ENCODE measurements at regions not wholly inside any gene's neighbourhood (a gene's known extent, or its start where the extent isn't known, plus 50 kb on each side); places are given as distances from the start of the nearest gene placed in this dataset.

DNA sequence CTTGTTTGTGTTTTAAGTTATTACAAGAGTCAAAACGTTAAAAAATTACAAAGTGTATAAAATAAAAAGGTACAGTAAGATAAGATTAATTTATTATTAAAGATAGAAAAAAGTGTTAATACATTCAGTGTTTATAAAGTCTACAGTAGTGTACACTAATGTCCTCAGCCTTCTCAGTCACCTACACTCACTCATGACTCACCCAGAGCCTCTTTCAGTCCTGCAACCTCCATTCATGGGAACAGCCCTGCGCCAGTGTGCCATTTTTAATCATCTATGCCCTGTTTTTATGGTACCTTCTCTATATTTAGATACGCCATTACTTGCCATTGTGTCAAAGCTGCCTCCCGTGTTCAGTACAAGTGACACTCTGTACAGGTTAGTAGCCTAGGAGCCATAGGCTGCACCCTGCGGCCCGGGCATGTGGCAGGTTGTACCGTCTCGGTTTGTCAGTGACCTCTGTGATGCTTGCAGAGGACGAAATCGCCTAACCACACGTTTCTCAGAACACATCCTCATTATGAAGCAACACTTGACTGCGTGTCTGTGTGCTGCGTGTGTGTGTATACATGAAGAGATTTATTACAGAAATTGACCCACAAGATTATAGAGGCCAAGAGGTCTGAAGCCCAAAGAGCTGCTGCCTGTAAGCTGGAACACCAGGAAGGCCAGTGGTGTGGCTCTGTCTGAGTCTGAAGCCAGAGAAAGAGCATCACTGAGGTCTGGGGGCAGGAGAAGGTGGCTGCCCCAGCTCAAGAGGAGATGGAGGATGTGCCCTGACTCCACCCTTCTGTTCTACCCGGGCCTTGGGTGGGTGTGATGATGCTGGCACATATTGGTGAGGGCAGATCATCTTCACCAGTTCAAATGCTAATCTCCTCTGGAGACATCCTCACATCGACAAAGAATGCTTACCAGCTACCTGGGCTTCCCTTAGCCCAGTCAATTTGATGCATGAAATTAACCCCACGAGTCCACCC, 116.6 kb upstream of the C14orf180 start:
- DNase-seq (ENCODE audit: low spot score) = peak; percentile 28

GRCh38 chr14:104464907-104465306, 114.7 kb upstream of the C14orf180 start:
- DNase-seq (ENCODE audit: low spot score) = no peak

DNA sequence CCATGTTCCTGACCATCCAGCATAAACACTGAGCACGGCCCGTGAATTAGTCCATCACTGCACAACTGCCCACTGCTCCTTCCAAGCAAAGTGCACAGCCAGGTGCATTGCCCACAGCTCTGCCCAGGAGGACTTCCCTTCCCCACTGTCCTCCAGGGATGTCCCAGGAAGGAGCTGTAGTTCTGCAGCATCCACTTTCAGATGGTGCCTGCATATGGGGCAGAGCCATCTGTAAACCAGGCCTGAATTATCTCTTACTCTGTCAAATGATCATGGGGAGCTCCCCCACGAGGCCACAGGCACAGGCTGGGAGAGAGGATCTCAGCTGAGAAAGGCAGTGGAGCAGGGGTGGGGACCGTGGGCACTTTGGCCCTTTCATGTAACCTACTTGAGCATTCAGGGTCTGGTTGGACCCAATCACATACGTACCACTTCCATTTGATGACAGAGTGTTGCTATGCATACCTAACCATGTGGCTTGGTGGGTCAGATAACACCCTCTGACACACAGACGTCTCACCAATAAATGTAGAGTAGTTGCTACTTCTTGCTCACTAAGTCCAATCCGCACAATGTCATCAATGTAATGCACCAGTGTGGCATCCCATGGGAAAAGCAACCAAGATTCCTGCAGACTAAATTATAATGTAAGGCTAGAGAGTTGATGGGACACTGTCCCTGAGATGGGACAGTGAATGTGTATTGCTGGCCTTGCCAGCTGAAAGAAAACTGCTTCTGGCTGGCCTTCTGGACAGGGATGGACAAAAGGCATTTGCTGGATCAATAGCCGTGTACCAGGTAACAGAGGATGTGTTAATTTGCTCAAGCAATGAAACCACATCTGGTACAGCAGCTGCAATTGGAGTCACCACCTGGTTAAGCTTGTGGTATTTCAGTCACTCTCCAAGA, 113.8 kb upstream of the C14orf180 start:
- no peak for DNase-seq (ENCODE audit: low spot score)

- no peak for DNase-seq (ENCODE audit: low spot score)
Measured at GRCh38 chr14:104467236-104467635, 112.3 kb upstream of the C14orf180 start.

DNA sequence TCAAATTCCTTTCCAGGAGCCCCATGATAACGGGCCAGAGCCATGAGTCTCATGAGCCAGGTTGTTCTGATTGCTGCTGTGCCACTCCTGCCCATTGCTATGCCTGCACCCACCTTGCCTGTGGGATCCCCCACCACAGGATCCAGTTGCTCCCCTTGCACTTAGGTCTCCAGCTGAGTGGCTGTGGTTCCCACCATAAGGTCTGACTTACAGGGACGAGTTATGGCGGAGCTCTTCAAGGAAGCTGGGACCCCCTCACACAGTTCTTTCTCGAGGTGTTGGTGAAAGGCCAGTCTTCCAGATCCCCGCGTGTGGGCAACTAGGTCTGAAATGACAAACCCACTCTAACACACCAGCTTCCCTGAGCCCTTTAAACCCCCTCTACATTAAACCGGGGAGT, 111.9 kb upstream of the C14orf180 start:
- no peak for DNase-seq (ENCODE audit: low spot score)

DNA sequence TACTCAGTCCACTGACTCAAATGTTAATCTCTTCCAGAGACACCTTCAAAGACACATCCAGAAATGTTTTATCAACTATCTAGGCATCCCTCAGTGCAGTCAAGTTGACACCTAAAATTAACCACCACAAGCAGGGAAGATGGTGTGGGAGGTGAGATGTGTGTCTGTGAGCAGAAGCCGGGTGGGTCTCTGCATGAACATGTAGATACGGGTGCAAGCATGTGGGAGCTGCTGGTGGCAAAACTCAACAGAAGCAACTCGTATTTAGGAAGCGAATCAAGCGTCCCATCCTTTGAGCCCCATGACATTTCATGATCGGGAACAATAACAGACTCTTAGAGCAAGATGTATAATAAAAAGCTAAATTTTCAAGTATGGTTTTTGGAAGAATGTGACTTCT, 110.0 kb upstream of the C14orf180 start:
- no peak for DNase-seq (ENCODE audit: low spot score)

DNA sequence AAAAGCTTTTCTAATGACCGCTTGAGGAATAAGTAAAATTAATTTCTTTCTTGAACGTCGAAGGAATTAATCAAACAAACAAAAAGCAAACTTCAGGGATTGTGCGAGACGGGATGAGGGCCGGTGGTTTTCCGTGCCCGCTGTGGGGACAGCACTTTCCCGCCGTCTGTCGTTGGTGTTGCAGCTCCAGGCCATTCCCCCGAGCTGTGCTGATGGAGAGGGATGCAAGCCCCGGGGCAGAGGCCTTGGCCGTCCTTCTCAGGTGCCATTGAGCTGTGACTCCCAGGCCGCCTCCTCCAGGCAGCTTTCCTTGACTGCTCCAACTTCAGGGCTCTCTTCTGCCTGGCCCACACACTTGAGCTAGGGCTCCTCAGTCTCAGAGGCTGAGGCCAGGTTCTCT, 109.0 kb upstream of the C14orf180 start:
- DNase-seq (ENCODE audit: low spot score) = no peak

GRCh38 chr14:104471114-104471513, 108.5 kb upstream of the C14orf180 start:
- no peak for DNase-seq (ENCODE audit: low spot score)

- no peak for DNase-seq (ENCODE audit: low spot score)
Measured at GRCh38 chr14:104472073-104472472, 107.5 kb upstream of the C14orf180 start.

- DNase-seq (ENCODE audit: low spot score) = no peak
Measured at GRCh38 chr14:104472536-104473243, 106.9 kb upstream of the C14orf180 start.

GRCh38 chr14:104473244-104473565, 106.4 kb upstream of the C14orf180 start:
- DNase-seq (ENCODE audit: low spot score) = no peak

DNA sequence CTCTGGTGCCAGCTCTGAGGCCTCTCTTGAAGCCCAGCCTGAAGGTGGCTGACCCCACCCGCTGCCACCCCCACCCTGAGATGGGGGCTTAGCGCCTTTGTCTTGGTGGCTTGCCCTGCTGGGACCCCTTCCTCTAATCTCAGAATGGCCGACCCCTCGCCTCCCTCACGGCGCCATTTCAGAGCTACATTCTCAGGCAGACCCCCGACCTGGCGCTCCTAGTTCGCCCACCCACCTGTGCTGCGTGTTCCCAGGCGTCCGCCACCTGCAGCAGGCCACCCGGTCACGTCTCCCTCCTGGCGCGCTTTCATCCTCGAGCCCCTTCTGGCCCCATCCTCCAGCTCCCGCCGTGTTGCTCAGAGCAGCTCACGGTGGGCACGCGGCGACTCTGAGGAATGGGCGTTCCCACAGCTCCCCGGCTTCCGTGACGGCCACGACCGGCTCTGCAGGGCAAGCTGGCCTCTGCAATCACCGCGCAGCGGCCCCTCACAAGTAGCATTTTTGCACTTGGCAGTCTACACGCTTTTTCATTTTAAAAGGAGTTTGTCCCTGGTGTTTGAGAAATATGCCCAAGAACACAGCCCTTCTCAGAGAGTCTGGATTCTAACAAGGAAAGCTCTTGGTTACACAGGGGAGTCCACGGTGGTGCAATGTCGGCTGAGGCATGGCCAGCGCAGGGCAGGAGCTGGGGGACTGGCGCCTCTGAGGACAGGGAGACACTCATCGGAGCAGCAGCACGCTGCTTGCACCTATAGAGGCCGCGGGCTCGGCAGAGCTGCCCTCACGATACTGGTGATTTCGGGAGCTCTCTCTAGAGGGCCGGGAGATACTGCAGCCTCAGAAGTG, 105.7 kb upstream of the C14orf180 start:
- DNase-seq (ENCODE audit: low spot score) = no peak

- no peak for DNase-seq (ENCODE audit: low spot score)
Measured at GRCh38 chr14:104474495-104475213, 104.9 kb upstream of the C14orf180 start.

DNA sequence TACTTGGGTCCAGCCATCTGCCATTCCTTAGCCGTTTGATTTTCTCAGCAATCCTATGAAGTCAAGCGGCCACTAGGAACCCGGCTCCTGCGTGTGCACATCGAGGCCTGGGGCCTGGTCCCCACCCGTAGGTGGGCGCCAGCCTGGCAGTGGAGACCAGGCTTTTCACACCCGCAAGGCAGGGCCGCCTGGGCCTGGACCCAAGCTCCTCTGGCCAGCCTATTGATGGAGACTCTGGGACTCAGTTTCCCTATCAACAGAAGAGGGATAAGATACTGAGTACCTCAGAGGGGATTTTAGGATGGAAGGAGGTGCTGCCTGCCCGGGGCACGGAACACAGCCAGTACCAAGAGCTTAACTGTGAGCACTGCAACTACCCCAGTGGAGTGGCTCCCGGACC, 104.3 kb upstream of the C14orf180 start:
- no peak for DNase-seq (ENCODE audit: low spot score)

- DNase-seq (ENCODE audit: low spot score) = no peak
Measured at GRCh38 chr14:104475802-104476201, 103.8 kb upstream of the C14orf180 start.

- no peak for DNase-seq (ENCODE audit: low spot score)
Measured at GRCh38 chr14:104476437-104476836, 103.1 kb upstream of the C14orf180 start.

- no peak for DNase-seq (ENCODE audit: low spot score)
Measured at GRCh38 chr14:104477117-104477623, 102.4 kb upstream of the C14orf180 start.

DNA sequence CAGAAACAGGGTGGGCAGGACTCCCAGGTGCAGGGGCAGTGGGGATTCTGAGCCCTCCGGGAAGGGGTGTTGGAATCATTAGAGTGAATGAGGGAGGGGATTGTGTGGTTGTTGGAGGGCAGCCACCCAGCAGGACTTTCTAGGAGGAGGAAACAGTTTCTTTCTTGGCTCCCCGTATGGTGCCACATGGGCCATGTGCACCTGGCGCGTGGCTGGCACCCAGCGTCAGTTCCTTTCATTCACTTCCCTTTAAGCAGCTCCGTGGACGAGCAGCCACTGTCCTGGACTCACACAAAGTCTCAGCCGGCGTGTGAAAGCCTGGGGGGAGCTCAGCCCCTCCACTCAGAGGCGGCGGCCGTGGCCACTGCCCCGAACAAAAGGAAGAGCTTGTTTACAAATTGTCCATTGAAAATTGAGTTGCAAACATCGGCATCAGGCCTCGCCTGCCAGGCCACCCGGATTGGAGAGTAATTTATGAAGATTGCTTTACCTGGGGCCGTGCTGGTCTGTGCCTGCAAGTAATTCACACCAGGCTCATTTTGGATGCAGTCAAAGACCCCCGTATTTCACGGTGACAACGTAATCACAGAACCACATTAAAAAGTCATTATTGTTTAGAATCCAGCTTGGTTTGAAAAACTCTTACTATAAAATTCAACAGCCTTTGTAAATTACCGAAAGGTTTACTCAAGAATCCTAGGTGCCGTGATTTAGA, 101.7 kb upstream of the C14orf180 start:
- DNase-seq (ENCODE audit: low spot score) = no peak

DNA sequence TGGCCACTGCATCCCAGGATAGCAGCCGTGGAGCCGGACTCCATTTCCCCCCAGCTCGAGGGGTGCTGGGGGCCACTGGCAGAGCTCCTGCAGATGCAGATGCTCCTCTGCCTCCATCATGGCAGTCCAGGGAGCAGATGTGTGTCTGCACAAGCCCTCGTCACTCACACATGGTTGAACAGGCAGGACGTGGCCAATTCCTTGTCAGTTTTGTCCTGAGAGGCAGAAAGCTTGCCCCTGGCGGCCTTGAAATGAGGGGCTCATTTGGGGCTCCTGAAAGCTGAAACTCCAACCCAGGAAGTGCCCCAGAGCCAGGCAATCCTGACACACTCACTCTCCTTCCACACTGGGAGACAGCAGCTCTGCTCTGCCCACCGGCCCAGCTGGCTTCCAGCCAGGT, 100.9 kb upstream of the C14orf180 start:
- DNase-seq (ENCODE audit: low spot score) = no peak

DNA sequence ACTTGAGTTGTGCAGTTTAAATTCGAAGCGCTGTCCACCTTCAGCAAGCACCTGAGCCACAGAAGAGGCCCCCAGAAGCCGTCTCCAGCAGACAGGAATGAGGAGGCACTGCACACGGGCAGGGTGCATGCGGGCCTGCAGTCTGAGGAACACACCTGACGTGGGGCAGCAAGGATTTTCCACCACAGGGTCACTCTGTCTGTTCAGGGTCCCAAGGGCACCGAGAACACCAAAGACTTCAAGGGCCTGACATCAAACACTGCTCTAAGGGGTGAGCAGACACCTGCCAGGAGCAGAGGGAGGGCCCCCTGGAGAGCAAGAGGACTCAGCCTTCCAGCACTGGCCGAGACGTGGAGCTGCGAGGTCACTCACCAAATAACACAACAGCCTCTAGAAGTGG, 99.7 kb upstream of the C14orf180 start:
- DNase-seq (ENCODE audit: low spot score) = no peak

Measured in SW480 (cell line).